C4-2B (cell line): ENCODE measurements at regions not wholly inside any gene's neighbourhood (a gene's known extent, or its start where the extent isn't known, plus 50 kb on each side); places are given as distances from the start of the nearest gene placed in this dataset.
"Not testable (repeated sequence)": the region's sequence is repeated elsewhere in the genome, so short reads cannot be mapped to it uniquely, and the experiment has no call there.

Experiments used
- H3K27ac ChIP-seq: fragments of 450-650 bp; 2 replicates; pipeline ENCODE4 v1.5.1; 2017
- ZFX ChIP-seq: fragments of 450-650 bp; IDR thresholded peaks from 2 replicates; pipeline ENCODE4 v1.6.1; 2017
- TF ChIP-seq, protein P1 (sequence below): fragments of 450-650 bp; conservative IDR thresholded peaks from 2 replicates; pipeline ENCODE4 v1.5.1; 2017; ENCODE audit warnings: mild to moderate bottlenecking

DNA sequence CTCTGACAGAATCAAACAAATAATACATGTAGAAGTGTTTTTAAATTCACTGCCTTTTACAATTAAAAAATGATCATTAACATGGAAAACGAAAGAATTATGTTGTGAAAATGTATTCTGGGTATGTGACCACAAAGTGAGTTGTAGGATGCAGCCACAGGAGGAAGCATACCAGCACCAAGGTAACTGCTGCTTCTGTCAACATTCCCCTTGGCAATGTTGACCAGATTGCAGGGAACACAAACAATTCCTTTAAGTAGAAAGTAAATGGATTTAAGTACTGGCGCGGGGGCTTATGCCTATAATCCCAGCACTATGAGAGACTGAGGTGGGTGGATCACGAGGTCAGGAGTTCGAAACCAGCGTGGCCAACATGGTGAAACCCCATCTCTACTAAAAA is 1877.9 kb upstream of the PCDH7 start:
- TF ChIP-seq ZFX, result no peak
- TF ChIP-seq, protein P1, sequence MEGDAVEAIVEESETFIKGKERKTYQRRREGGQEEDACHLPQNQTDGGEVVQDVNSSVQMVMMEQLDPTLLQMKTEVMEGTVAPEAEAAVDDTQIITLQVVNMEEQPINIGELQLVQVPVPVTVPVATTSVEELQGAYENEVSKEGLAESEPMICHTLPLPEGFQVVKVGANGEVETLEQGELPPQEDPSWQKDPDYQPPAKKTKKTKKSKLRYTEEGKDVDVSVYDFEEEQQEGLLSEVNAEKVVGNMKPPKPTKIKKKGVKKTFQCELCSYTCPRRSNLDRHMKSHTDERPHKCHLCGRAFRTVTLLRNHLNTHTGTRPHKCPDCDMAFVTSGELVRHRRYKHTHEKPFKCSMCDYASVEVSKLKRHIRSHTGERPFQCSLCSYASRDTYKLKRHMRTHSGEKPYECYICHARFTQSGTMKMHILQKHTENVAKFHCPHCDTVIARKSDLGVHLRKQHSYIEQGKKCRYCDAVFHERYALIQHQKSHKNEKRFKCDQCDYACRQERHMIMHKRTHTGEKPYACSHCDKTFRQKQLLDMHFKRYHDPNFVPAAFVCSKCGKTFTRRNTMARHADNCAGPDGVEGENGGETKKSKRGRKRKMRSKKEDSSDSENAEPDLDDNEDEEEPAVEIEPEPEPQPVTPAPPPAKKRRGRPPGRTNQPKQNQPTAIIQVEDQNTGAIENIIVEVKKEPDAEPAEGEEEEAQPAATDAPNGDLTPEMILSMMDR, result no peak
- H3K27ac ChIP-seq, result no peak overlapping the region

DNA sequence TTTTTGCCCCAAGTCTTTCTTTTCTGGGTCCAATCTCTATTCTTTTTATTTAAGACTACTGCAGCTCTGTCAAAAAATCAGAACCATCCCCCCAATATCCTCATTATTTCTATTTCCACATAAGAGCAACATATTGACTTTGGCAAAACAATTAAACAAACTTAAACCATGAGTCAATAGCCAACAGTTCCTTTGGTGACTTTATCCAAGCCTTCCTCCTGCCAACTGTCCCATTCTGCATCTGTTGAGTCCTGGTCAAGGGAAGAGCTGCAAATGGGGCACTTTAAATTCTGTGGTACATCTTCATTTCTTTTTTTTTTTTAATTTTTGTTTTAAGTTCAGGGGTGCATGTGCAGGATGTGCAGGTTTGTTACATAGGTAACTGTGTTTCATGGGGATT is 1875.0 kb upstream of the PCDH7 start:
- TF ChIP-seq ZFX, result no peak
- TF ChIP-seq, protein P1, result no peak
- no peak overlapping the region for H3K27ac ChIP-seq

DNA sequence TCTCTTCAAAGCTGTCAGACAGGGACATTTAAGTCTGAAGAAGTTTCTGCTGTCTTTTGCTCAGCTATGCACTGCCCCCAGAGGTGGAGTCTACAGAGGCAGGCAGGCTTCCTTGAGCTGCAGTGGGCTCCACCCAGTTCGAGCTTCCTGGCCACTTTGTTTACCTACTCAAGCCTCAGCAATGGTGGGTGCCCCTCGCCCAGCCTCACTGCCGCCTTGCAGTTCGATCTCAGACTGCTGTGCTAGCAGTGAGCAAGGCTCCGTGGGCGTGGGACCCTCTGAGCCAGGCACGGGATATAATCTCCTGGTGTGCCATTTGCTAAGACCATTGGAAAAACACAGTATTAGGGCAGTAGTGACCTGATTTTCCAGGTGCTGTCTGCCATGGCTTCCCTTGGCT is 1863.1 kb upstream of the PCDH7 start:
- not testable (repeated sequence) for H3K27ac ChIP-seq

DNA sequence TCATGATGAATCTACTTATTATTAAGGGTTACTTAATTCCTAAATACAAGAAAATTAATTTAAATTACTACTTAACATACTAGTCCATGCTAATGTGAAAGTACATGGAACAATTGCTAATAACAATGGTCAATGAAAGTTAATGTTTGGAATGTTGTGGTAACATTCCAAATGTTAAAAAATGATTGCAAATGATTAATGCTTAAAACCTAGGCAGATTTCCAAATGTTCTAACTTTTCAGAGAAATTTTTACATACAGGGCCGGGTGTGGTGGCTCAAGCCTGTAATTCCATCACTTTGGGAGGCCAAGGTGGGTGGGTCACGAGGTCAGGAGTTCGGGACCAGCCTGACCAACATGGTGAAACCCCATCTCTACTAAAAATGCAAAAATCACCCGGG is 1851.3 kb upstream of the PCDH7 start:
- no peak overlapping the region for H3K27ac ChIP-seq
- TF ChIP-seq ZFX, result no peak
- TF ChIP-seq, protein P1, result no peak

DNA sequence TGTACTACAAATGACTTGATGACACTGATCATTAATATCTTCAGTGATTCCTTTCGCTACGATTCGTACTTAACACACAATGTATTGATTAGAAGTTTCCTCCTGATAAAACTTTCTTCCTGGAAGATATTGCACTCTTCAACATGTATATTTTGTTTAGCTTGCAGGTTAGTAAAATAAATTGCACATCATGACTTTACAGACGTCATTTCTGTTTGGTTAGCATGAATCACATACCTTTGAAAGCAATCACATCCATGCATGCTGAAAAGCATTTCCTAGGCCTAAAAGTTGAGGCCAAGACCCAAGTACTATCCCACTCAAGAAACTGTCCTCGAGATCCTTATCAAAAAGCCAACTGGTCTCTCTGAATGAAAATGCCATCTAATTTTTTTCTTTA is 1841.0 kb upstream of the PCDH7 start:
- no peak for TF ChIP-seq ZFX
- TF ChIP-seq, protein P1, result no peak
- no peak overlapping the region for H3K27ac ChIP-seq

DNA sequence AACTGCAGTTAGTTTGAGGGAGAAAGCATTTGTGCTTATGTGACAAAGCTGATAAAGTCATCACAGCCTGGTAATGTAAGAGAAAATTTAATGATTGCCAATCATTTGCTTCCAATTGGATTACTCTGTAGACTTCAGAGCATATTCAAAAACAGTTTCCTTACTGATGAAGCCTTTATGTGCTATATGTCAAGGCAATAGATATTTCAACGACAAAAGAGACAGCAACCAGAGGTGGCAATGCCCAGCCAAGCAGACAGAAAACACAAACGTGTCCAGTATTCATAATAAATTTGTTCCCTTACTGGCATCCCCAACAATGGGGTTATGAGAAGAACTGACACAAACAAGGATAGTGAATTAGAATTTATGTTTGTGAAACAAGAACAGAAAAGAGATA is 1840.3 kb upstream of the PCDH7 start:
- H3K27ac ChIP-seq, result no peak overlapping the region
- TF ChIP-seq ZFX, result no peak
- TF ChIP-seq, protein P1, result no peak

DNA sequence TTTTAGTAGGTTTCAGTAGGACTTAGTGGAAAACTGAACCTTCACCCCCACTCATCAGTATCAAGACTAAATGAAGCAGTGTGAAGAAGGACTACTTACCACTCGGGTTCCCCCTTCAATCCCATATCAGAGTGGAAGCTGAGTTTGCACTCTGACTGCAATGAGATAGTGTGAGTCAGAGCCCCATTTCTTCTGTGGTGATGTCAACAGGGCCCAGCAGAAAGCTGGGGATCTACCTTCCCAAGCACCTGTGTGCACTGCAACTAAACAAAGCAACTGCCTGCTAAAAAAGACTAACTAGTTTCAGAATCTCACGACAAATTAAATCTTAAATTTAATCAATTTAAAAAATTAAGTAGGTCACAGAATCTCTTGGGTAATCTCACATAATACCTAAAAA is 1837.0 kb upstream of the PCDH7 start:
- no peak for TF ChIP-seq ZFX
- TF ChIP-seq, protein P1, result no peak
- no peak overlapping the region for H3K27ac ChIP-seq

DNA sequence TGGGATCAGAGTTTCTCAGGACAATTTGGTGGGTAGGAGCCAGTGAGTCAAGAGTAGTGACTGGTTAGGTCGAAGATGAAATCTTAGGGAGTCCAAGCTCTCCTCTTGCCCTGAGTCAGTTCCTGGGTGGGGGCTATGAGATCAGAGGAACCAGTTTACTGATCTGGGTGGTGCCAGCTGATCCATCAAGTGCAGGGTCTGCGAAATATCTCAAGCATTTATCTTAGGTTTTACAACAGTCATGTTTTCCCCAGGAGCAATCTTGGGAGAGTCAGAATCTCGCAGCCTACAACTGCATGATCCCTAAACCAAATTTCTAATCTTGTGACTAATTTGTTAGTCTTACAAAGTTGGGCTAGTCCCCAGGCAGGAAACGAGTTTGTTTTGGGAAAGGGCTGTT is 1833.2 kb upstream of the PCDH7 start:
- TF ChIP-seq ZFX, result no peak
- TF ChIP-seq, protein P1, result no peak
- H3K27ac ChIP-seq, result no peak overlapping the region
